ENCODE measurements at regions not wholly inside any gene's neighbourhood (a gene's known extent, or its start where the extent isn't known, plus 50 kb on each side); places are given as distances from the start of the nearest gene placed in this dataset.

DNA sequence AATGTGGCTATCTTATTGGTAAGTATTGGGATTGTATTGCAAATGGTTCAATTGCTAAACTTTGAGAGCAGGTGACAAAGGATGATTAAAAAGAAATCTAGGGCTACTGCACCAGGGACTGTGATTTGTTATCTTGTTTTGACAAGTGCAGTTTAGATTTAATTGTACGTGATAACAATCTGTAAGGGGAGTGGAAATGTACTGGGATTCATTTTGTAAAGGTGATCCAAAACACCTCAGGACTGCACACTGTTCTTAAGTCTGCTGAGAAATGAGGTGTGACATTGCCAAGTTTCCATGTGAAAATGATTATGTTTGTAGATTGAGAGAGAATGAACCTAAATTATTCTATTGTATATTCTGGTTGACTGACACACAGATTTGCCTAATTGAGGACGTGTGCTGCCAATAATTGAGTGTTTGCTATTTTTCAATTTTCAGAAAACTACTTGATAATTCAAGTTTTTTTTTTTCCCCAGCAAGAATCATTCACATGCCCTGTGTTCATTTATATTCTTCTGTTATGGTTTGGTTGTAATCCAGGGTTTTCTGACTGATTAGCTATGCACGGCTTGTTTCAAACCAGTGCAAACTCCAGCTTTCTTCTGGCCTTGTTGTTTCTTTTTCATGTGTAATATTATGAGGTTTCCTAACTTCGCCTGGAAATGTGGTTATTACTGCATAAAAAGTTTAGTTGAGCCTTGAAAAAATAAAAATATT, 308.0 kb downstream of the OLFM4 start:
- intact Hi-C loops (cut with DNase I), result no loop called here
- no peak for DNase-seq (ENCODE audit: extremely low spot score in 2 of 2)
- no peaks in the 10 kb centered on the region for H3K27me3 ChIP-seq
- H3K27ac ChIP-seq, result no peak overlapping the region
- TF ChIP-seq, protein P1, sequence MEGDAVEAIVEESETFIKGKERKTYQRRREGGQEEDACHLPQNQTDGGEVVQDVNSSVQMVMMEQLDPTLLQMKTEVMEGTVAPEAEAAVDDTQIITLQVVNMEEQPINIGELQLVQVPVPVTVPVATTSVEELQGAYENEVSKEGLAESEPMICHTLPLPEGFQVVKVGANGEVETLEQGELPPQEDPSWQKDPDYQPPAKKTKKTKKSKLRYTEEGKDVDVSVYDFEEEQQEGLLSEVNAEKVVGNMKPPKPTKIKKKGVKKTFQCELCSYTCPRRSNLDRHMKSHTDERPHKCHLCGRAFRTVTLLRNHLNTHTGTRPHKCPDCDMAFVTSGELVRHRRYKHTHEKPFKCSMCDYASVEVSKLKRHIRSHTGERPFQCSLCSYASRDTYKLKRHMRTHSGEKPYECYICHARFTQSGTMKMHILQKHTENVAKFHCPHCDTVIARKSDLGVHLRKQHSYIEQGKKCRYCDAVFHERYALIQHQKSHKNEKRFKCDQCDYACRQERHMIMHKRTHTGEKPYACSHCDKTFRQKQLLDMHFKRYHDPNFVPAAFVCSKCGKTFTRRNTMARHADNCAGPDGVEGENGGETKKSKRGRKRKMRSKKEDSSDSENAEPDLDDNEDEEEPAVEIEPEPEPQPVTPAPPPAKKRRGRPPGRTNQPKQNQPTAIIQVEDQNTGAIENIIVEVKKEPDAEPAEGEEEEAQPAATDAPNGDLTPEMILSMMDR (IDR thresholded peaks at IDR 0.05), result no peak
- TF ChIP-seq POLR2AphosphoS5 (IDR thresholded peaks at IDR 0.05; ENCODE audit: insufficient read depth in 1 of 2, low read depth in 1 of 2), result no peak
- TF ChIP-seq POLR2A (IDR thresholded peaks at IDR 0.05), result no peak
- H3K36me3 ChIP-seq, result no peaks in the 10 kb centered on the region
- no peak overlapping the region for H3K4me3 ChIP-seq
- H3K9me3 ChIP-seq, result no peaks in the 10 kb centered on the region
- no peaks in the 10 kb centered on the region for H3K4me1 ChIP-seq

DNA sequence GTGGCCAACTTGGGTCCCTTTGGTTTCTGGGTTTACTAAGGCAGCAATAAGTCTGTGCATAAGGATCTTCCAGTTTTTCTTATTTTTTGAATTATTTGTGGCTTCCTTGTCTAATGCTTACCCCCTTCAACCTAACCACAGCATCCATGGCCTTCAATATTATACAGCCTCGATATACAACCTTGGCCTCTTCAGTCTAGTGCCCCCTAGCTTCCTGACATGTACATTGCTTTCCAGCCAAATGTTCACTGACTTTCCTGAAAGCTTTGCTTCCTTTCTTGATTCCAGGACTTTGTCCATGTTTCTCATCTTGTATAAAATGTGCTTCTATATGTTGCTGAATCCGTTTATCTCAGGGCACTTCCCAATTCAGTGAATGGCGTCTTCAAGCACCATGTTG, 310.1 kb downstream of the OLFM4 start:
- TF ChIP-seq POLR2A (IDR thresholded peaks at IDR 0.05), result no peak
- TF ChIP-seq POLR2AphosphoS5 (IDR thresholded peaks at IDR 0.05; ENCODE audit: insufficient read depth in 1 of 2, low read depth in 1 of 2), result no peak
- TF ChIP-seq, protein P1 (IDR thresholded peaks at IDR 0.05), result no peak
- no peak for DNase-seq (ENCODE audit: extremely low spot score in 2 of 2)
- H3K27me3 ChIP-seq, result no peaks in the 10 kb centered on the region
- no peaks in the 10 kb centered on the region for H3K9me3 ChIP-seq
- no peaks in the 10 kb centered on the region for H3K4me1 ChIP-seq
- H3K36me3 ChIP-seq, result no peaks in the 10 kb centered on the region
- intact Hi-C loops (cut with DNase I), result no loop called here
- no peak overlapping the region for H3K27ac ChIP-seq
- H3K4me3 ChIP-seq, result no peak overlapping the region

DNA sequence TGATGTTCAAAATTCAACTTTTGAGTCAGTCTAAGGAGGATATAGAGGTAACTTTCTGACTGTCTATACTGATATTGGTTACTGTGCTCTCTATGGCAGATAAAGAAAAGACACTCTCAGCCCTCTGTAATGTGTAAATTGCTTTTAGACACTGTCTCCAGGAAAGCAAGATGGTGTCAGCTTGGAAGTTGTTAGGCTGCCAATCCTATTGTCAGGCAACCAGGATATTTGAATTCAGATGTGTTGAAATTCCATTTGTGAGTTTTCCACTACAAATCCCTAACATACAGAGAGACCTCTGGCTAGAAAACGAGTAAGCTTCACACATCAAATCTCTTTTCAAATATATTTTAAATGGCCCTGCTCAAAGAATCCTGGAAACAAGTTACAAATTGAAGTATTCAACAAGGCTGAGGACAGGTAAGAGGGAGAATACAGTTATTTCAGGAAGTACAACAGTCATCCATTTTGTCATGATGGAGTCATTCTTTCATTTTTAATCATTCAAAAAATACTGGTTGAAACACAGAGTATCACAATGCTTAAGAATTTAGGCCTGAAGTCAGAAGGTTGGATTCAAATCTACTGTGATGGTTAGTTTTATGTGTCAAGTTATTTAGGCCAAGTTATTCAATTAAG, 312.0 kb downstream of the OLFM4 start:
- no peak for DNase-seq (ENCODE audit: extremely low spot score in 2 of 2)
- H3K27me3 ChIP-seq, result no peaks in the 10 kb centered on the region
- no peaks in the 10 kb centered on the region for H3K4me1 ChIP-seq
- no peaks in the 10 kb centered on the region for H3K9me3 ChIP-seq
- no peak overlapping the region for H3K27ac ChIP-seq
- intact Hi-C loops (cut with DNase I), result no loop called here
- no peak overlapping the region for H3K4me3 ChIP-seq
- H3K36me3 ChIP-seq, result no peaks in the 10 kb centered on the region
- TF ChIP-seq, protein P1 (IDR thresholded peaks at IDR 0.05), result no peak
- TF ChIP-seq POLR2A (IDR thresholded peaks at IDR 0.05) (no peak), POLR2AphosphoS5 (IDR thresholded peaks at IDR 0.05; ENCODE audit: insufficient read depth in 1 of 2, low read depth in 1 of 2) (no peak)

DNA sequence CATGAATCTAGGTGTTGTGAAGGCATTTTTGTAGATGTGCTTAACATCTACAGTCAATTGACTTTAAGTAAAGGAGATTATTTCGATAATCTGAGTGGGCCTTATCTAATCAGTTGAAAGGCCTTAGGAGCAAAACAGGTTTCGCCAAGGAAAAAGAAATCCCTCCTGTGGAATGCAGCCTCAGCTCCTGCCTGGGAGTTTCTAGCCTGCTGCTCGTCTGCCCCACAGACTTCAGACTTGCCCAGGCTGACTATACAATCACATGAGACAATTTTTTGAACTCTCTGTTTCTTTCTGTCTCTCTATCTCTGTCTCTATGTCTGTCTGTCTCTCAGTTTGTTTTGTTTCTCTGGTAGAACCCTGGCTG, 312.5 kb downstream of the OLFM4 start:
- intact Hi-C loops (cut with DNase I), result no loop called here
- Histone ChIP-seq H3K4me3 (no peak overlapping the region), H3K27me3 (no peaks in the 10 kb centered on the region), H3K36me3 (no peaks in the 10 kb centered on the region), H3K4me1 (no peaks in the 10 kb centered on the region), H3K27ac (no peak overlapping the region), H3K9me3 (no peaks in the 10 kb centered on the region)
- no peak for DNase-seq (ENCODE audit: extremely low spot score in 2 of 2)
- TF ChIP-seq, protein P1 (IDR thresholded peaks at IDR 0.05), result no peak
- no peak for TF ChIP-seq POLR2A (IDR thresholded peaks at IDR 0.05)
- TF ChIP-seq POLR2AphosphoS5 (IDR thresholded peaks at IDR 0.05; ENCODE audit: insufficient read depth in 1 of 2, low read depth in 1 of 2), result no peak
